Epithelial cell of proximal tubule (primary cell): ENCODE measurements at regions not wholly inside any gene's neighbourhood (a gene's known extent, or its start where the extent isn't known, plus 50 kb on each side); places are given as distances from the start of the nearest gene placed in this dataset.

Experiments used
- DNase-seq: peaks from one replicate; pipeline ENCODE4 v3.0.0-alpha.2; 2011; ENCODE audit warnings: low read depth
- H3K4me3 ChIP-seq: 2 replicates; pipeline ENCODE4 v1.5.1; 2011; ENCODE audit warnings: low read depth, mild to moderate bottlenecking, low read length
- CTCF ChIP-seq: conservative IDR thresholded peaks from 2 replicates; pipeline ENCODE4 v1.5.1; 2012; ENCODE audit warnings: low read depth, mild to moderate bottlenecking, low read length

- TF ChIP-seq CTCF = no peak
- no peak overlapping the region for H3K4me3 ChIP-seq
- no peak for DNase-seq
Observed at GRCh38 chr22:48679656-48680555, 1147.8 kb downstream of the BRD1 start.

GRCh38 chr22:48678171-48679135 is 1149.2 kb downstream of the BRD1 start:
- no peak for DNase-seq
- TF ChIP-seq CTCF = no peak
- H3K4me3 ChIP-seq = no peak overlapping the region

GRCh38 chr22:48677621-48678020 is 1150.1 kb downstream of the BRD1 start:
- TF ChIP-seq CTCF = no peak
- H3K4me3 ChIP-seq = no peak overlapping the region
- no peak for DNase-seq

GRCh38 chr22:48677168-48677520 is 1150.5 kb downstream of the BRD1 start:
- H3K4me3 ChIP-seq = no peak overlapping the region
- TF ChIP-seq CTCF = no peak
- DNase-seq = no peak

- no peak for DNase-seq
- no peak for TF ChIP-seq CTCF
Observed at GRCh38 chr22:48676266-48677167, 1151.2 kb downstream of the BRD1 start.

GRCh38 chr22:48675830-48676145 is 1151.9 kb downstream of the BRD1 start:
- no peak overlapping the region for H3K4me3 ChIP-seq
- no peak for DNase-seq
- TF ChIP-seq CTCF = no peak

More at GRCh38 chr22:48676266-48677167, 1151.2 kb downstream of the BRD1 start:
- H3K4me3 ChIP-seq = no peak overlapping the region
